Astrocyte of the spinal cord (primary cell): ENCODE measurements at regions not wholly inside any gene's neighbourhood (a gene's known extent, or its start where the extent isn't known, plus 50 kb on each side); places are given as distances from the start of the nearest gene placed in this dataset.

Experiments
- DNase-seq: peaks from one replicate; pipeline ENCODE4 v3.0.0; 2011; ENCODE audit warnings: low read depth, low spot score
- H3K4me3 ChIP-seq: 2 replicates; pipeline ENCODE4 v1.5.1; 2011; ENCODE audit warnings: low read depth, mild to moderate bottlenecking, low read length, moderate library complexity
- in situ Hi-C: cut with HindIII; loops from 2 replicates; pipeline ENCODE4 v1.10.0; 2017; ENCODE audit warnings: low sequenced_read_pairs
- TF ChIP-seq, protein P1 (sequence below): IDR thresholded peaks from 2 replicates; pipeline ENCODE4 v1.5.1; 2012; ENCODE audit warnings: low read depth, mild to moderate bottlenecking, low read length, inconsistent platforms

DNA sequence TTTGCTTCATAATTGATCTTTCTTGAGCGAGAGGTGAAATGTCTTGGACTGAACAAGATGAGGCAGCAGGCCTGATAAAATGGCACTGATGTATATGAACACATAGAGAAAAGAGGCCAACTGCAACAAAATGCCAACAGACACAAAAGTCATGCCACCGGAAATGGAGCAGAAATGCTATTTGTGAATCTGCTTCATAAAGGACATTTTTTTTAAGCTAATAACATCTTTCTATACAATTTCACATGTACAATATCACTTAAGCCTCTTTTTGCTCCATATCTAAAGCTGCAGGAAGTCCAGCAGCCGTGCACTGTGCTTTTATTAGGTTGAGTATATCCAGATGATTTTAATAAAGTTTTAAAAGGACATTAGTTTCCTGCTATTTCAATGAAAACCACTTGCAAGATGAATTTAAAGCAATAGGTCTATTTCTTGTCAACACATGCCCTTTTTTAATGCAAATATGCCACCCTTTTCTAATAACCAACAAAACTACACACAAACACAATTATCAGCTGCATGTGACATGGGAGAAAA lies 169.2 kb upstream of the ADAMTS9 start:
- in situ Hi-C loops, result no loop called here
- DNase-seq, result no peak
- TF ChIP-seq, protein P1, sequence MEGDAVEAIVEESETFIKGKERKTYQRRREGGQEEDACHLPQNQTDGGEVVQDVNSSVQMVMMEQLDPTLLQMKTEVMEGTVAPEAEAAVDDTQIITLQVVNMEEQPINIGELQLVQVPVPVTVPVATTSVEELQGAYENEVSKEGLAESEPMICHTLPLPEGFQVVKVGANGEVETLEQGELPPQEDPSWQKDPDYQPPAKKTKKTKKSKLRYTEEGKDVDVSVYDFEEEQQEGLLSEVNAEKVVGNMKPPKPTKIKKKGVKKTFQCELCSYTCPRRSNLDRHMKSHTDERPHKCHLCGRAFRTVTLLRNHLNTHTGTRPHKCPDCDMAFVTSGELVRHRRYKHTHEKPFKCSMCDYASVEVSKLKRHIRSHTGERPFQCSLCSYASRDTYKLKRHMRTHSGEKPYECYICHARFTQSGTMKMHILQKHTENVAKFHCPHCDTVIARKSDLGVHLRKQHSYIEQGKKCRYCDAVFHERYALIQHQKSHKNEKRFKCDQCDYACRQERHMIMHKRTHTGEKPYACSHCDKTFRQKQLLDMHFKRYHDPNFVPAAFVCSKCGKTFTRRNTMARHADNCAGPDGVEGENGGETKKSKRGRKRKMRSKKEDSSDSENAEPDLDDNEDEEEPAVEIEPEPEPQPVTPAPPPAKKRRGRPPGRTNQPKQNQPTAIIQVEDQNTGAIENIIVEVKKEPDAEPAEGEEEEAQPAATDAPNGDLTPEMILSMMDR, result no peak
- no peak overlapping the region for H3K4me3 ChIP-seq

DNA sequence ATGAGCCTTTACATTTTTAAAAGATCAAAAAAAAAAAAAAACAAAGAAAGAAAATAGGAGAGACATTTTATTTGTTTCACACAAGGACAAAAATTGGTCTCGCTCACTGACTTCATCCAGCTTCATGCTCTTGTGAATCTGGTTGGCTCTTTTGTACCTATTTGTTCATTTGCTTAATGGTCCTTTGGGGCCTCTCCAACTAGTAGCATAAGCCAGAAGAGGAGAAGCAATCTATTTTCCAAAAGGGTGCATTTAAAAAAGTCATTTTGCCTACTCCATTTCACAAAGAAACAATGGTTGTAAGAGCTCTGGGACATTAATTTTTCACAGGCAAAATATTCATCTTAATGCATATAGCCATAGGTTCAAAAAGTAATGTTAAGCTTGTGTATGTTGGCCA lies 168.3 kb upstream of the ADAMTS9 start:
- in situ Hi-C loops, result no loop called here
- TF ChIP-seq, protein P1, result no peak
- no peak overlapping the region for H3K4me3 ChIP-seq
- no peak for DNase-seq

DNA sequence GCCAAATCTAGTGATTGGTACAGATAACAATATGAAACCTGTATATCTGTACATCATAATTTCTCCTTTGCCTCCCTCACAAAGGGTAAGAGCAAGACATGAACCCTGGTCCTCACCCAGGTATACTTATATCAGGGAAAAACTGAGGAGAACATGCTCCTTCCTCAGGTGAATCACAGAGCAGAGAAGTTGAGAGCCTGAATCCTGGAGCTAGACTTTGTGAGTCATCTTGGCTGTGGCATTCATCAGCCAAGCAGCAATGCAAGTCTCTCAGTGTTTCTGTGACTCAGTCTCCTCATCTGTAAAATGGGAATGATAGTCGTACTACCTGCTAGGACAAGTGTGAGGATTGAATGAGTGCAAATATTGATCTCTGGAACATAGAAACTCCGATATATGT lies 165.7 kb upstream of the ADAMTS9 start:
- no peak overlapping the region for H3K4me3 ChIP-seq
- TF ChIP-seq, protein P1, result no peak
- in situ Hi-C loops, result no loop called here
- DNase-seq, result no peak

DNA sequence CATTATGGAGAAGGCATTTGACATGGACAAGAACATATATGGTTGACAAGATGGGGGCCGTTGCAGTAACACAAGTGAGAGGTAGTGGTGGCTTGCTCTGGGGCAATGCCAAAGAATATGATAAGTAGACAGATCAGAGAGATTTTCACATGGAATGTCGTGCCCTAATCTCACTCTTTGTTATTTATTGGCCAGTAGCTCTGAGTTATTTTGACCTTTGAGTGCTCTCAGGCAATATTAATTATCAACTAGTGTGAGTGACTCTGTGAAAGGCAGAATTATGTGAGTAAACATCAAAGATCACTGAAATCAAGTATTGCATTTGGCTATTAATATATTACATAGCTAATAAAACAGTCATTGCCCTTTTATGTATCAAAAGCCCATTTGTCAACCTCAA lies 164.9 kb upstream of the ADAMTS9 start:
- no peak overlapping the region for H3K4me3 ChIP-seq
- TF ChIP-seq, protein P1, result no peak
- in situ Hi-C loops, result no loop called here
- DNase-seq, result no peak

DNA sequence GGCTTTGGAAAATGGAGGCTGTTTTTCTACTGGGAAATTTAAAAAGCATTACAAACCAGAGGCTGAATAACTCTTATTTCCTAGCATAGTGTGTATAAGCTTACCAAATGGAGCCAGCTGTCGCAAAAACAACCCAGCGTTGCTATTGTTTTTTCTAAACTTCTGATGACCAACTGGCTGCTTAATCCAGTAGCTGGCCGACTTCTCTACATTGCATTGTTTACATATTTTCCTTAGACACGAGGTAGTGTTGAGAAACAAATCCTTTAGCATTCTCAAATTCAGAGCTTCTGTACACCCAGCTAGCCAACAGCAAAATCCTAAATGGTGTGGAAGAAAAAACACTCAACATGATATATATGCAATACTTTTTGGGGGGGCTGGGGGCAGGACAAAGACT lies 161.0 kb upstream of the ADAMTS9 start:
- in situ Hi-C loops, result no loop called here
- H3K4me3 ChIP-seq, result no peak overlapping the region
- DNase-seq, result no peak
- TF ChIP-seq, protein P1, result no peak

DNA sequence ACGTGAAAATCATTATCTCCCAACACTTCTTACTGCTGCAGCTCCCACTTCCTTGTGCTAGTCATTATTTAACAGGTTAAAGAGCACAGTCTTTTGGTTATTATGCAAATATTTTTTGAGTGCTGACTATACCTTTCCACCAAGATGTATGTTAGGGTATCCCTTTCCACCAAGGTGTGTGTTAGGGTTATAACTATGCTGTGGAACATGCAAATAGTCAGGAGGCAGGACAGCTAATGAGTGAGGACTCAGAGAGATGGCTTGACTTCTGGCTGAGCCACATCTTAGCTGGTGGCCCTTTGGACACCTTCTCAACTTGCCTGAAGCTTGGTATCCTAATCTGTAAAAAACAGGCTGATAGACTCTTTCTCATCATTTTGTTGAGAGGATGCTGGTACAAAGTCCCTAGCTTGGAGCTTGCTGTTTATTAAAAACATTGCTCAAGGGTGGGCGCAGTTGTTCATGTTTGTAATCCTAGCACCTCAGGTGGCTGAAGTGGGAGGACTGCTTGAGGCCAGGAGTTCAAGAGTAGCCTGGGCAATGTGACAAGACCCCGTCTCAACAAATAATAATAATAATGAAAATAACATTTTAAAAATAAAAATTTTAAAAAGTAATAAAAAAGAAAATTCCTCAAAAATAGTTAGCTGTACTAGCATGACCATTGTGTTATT lies 160.5 kb upstream of the ADAMTS9 start:
- no peak overlapping the region for H3K4me3 ChIP-seq
- no peak for DNase-seq
- TF ChIP-seq, protein P1, result no peak

More for the DNA sequence above, 160.5 kb upstream of the ADAMTS9 start:
- in situ Hi-C loops, result no loop called here
